HEK293 (cell line): ENCODE measurements at regions not wholly inside any gene's neighbourhood (a gene's known extent, or its start where the extent isn't known, plus 50 kb on each side); places are given as distances from the start of the nearest gene placed in this dataset.
"Not testable (repeated sequence)": the region's sequence is repeated elsewhere in the genome, so short reads cannot be mapped to it uniquely, and the experiment has no call there.

Experiments used
- CTCF ChIA-PET: fragments of 350-600 bp; formaldehyde crosslinking; extraction: SDS; loops from one replicate; lab custom pipeline; 2021; ENCODE audit warnings: antibody characterized with exemption; lab: Yijun Ruan, JAX
- POLR2A ChIA-PET: fragments of 300-600 bp; formaldehyde crosslinking; extraction: SDS; loops from one replicate; lab custom pipeline; 2020; ENCODE audit warnings: antibody characterized with exemption, inconsistent platforms; lab: Yijun Ruan, JAX
- H3K27ac ChIP-seq: fragments of 200-500 bp; sonication (Bioruptor generic); 2 replicates; pipeline ENCODE4 v1.5.1; 2014; ENCODE audit warnings: low read depth, low read length, control low read depth, inconsistent platforms; ENCODE audit errors: extremely low read depth
- H3K36me3 ChIP-seq, 2 experiments: fragments of 200-500 bp in 1 of 2; sonication (Bioruptor generic) in 1 of 2; 1 replicate in 1 of 2; 2 replicates in 1 of 2; pipeline ENCODE4 v1.5.1; 2014 to 2017; ENCODE audit warnings: inconsistent platforms in 2 of 2, low read length in 2 of 2; ENCODE audit not compliant: control insufficient read depth in 2 of 2, insufficient read depth in 1 of 2
- H3K4me1 ChIP-seq: fragments of 200-500 bp; sonication (Bioruptor generic); 2 replicates; pipeline ENCODE4 v1.5.1; 2014; ENCODE audit warnings: mild to moderate bottlenecking, low read length, inconsistent platforms; ENCODE audit not compliant: control insufficient read depth, insufficient read depth
- H3K4me3 ChIP-seq: 2 replicates; pipeline ENCODE4 v1.5.1; 2011; ENCODE audit warnings: low read depth, mild to moderate bottlenecking, control low read depth, low read length, moderate library complexity
- H3K9me3 ChIP-seq: fragments of 200-500 bp; sonication (Bioruptor generic); 2 replicates; pipeline ENCODE4 v1.5.1; 2014; ENCODE audit warnings: low read depth, low read length, inconsistent platforms; ENCODE audit not compliant: control insufficient read depth, insufficient read depth
- PBX3 ChIP-seq: sonication (generic); formaldehyde crosslinking; IDR thresholded peaks from 2 replicates; pipeline ENCODE4 v1.8.1; 2022; ENCODE audit warnings: mild to moderate bottlenecking, moderate library complexity, missing genetic modification reagents
- SP2 ChIP-seq: fragments of 450-650 bp; formaldehyde crosslinking; IDR thresholded peaks from 2 replicates; pipeline ENCODE4 v1.5.1; 2016; ENCODE audit warnings: missing biosample characterization, missing genetic modification characterization
- ZBTB11 ChIP-seq: fragments of 450-650 bp; formaldehyde crosslinking; conservative IDR thresholded peaks from 2 replicates; pipeline ENCODE4 v1.5.1; 2016; ENCODE audit warnings: low read depth, missing biosample characterization, missing genetic modification characterization
- ZBTB17 ChIP-seq: fragments of 450-650 bp; formaldehyde crosslinking; IDR thresholded peaks from 2 replicates; pipeline ENCODE4 v1.5.1; 2016; ENCODE audit warnings: missing biosample characterization, missing genetic modification characterization
- ZFP69B ChIP-seq: fragments of 450-650 bp; formaldehyde crosslinking; IDR thresholded peaks from 2 replicates; pipeline ENCODE4 v1.5.1; 2016; ENCODE audit warnings: missing biosample characterization, missing genetic modification characterization
- ZIC2 ChIP-seq: fragments of 450-650 bp; formaldehyde crosslinking; IDR thresholded peaks from 2 replicates; pipeline ENCODE4 v1.5.1; 2016; ENCODE audit warnings: missing biosample characterization, missing genetic modification characterization
- ZNF175 ChIP-seq: fragments of 450-650 bp; formaldehyde crosslinking; IDR thresholded peaks from 2 replicates; pipeline ENCODE4 v1.5.1; 2016; ENCODE audit warnings: missing biosample characterization, missing genetic modification characterization
- ZNF202 ChIP-seq: fragments of 450-650 bp; formaldehyde crosslinking; IDR thresholded peaks from 2 replicates; pipeline ENCODE4 v1.5.1; 2016; ENCODE audit warnings: missing biosample characterization, missing genetic modification characterization, borderline replicate concordance
- ZNF24 ChIP-seq: fragments of 450-650 bp; formaldehyde crosslinking; IDR thresholded peaks from 2 replicates; pipeline ENCODE4 v1.5.1; 2016; ENCODE audit warnings: missing biosample characterization, missing genetic modification characterization
- ZNF266 ChIP-seq: fragments of 450-650 bp; formaldehyde crosslinking; IDR thresholded peaks from 2 replicates; pipeline ENCODE4 v1.5.1; 2016; ENCODE audit warnings: missing biosample characterization, missing genetic modification characterization, low read depth
- ZNF391 ChIP-seq: fragments of 450-650 bp; formaldehyde crosslinking; IDR thresholded peaks from 2 replicates; pipeline ENCODE4 v1.5.1; 2016; ENCODE audit warnings: low read depth, missing biosample characterization, missing genetic modification characterization, borderline replicate concordance
- ZNF416 ChIP-seq: fragments of 450-650 bp; formaldehyde crosslinking; IDR thresholded peaks from 2 replicates; pipeline ENCODE4 v1.5.1; 2016; ENCODE audit warnings: missing biosample characterization, missing genetic modification characterization
- ZNF529 ChIP-seq: fragments of 450-650 bp; formaldehyde crosslinking; IDR thresholded peaks from 2 replicates; pipeline ENCODE4 v1.5.1; 2017; ENCODE audit warnings: missing genetic modification characterization, missing biosample characterization; ENCODE audit not compliant: insufficient replicate concordance
- ZNF548 ChIP-seq: fragments of 450-650 bp; formaldehyde crosslinking; IDR thresholded peaks from 2 replicates; pipeline ENCODE4 v1.5.1; 2016; ENCODE audit warnings: missing biosample characterization, missing genetic modification characterization
- ZNF585B ChIP-seq: fragments of 450-650 bp; formaldehyde crosslinking; IDR thresholded peaks from 2 replicates; pipeline ENCODE4 v1.5.1; 2016; ENCODE audit warnings: missing biosample characterization, missing genetic modification characterization
- ZNF677 ChIP-seq: fragments of 450-650 bp; IDR thresholded peaks from 2 replicates; pipeline ENCODE4 v1.5.0; 2018; ENCODE audit warnings: missing biosample characterization, mild to moderate bottlenecking, missing genetic modification characterization, moderate library complexity
- ZNF76 ChIP-seq: fragments of 450-650 bp; formaldehyde crosslinking; IDR thresholded peaks from 2 replicates; pipeline ENCODE4; 2016; ENCODE audit warnings: low read depth, missing biosample characterization, missing genetic modification characterization, borderline replicate concordance
- ZXDB ChIP-seq: fragments of 450-650 bp; formaldehyde crosslinking; IDR thresholded peaks from 2 replicates; pipeline ENCODE4 v1.5.1; 2016; ENCODE audit warnings: missing biosample characterization, missing genetic modification characterization
- TF ChIP-seq, protein P1 (sequence below): fragments of 450-650 bp; formaldehyde crosslinking; optimal IDR thresholded peaks from 2 replicates; pipeline ENCODE3; 2016; ENCODE audit warnings: missing biosample characterization, mild to moderate bottlenecking, missing genetic modification characterization
- TF ChIP-seq, protein P2 (sequence below): fragments of 450-650 bp; formaldehyde crosslinking; IDR thresholded peaks from 2 replicates; pipeline ENCODE4 v1.5.1; 2017; ENCODE audit warnings: missing biosample characterization, missing genetic modification characterization

DNA sequence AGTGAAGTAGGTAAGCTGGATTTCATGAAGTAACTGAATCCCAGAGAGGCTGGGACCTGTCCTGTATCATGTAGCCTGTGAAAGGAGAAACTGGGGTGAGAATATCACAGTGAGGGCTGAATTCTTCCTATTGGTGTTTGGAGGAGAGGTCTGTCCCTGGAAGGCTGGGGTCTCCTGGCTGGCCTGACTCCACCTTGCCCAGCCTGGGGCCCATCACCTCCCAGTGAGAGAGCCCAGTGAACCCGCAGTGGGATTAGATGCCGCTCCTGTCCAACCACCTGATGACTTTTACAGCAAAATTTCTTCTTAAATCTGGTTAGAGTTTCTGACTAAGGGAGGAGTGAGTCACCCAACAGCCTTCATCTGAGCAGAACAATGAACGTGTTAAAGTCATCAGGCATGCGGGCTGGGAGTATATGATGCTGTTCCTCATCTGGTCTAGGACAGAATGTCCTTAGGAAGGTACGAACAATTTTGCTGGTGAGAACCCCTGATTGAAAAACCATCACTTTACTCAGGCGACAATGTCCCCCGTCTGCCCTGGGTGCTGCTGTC is 152.9 kb downstream of the LPIN1 start (continued):
- TF ChIP-seq ZBTB11 (tag by site-specific recombination) (no peak), ZIC2 (no peak), SP2 (no peak), ZNF585B (tag by site-specific recombination) (no peak), ZFP69B (no peak), ZNF677 (tag by site-specific recombination) (no peak), ZXDB (tag by site-specific recombination) (no peak)
- TF ChIP-seq, protein P1, sequence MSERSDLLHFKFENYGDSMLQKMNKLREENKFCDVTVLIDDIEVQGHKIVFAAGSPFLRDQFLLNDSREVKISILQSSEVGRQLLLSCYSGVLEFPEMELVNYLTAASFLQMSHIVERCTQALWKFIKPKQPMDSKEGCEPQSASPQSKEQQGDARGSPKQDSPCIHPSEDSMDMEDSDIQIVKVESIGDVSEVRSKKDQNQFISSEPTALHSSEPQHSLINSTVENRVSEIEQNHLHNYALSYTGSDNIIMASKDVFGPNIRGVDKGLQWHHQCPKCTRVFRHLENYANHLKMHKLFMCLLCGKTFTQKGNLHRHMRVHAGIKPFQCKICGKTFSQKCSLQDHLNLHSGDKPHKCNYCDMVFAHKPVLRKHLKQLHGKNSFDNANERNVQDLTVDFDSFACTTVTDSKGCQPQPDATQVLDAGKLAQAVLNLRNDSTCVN (tag by site-specific recombination), result no peak

DNA sequence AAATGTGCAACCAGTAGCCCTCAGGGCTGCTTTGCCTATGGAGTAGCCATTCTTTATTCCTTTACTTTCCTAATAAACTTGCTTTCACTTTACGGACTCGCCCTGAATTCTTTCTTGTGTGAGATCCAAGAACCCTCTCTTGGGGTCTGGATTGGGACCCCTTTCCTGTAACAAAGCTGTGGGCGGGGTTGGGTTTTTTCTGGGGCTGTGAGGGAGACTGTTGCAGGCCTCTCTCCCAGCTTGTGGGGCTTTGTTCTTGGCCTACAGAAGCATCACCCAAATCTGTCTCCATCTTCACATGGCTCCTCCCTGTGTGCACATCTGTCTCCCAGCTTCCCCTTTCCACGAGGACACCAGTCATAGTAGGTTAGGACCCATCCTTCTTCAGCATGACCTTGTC is 154.5 kb downstream of the LPIN1 start:
- H3K9me3 ChIP-seq, POLR2A ChIA-PET, CTCF ChIA-PET, H3K4me1 ChIP-seq, H3K27ac ChIP-seq, H3K36me3 ChIP-seq, H3K4me3 ChIP-seq: not testable (repeated sequence)

- H3K4me1 ChIP-seq, result no peaks in the 10 kb centered on the region
- H3K27ac ChIP-seq, result no peak overlapping the region
- ChIA-PET POLR2A (no interaction called here), CTCF (no interaction called here)
- H3K4me3 ChIP-seq, result no peak overlapping the region
- TF ChIP-seq, protein P2, sequence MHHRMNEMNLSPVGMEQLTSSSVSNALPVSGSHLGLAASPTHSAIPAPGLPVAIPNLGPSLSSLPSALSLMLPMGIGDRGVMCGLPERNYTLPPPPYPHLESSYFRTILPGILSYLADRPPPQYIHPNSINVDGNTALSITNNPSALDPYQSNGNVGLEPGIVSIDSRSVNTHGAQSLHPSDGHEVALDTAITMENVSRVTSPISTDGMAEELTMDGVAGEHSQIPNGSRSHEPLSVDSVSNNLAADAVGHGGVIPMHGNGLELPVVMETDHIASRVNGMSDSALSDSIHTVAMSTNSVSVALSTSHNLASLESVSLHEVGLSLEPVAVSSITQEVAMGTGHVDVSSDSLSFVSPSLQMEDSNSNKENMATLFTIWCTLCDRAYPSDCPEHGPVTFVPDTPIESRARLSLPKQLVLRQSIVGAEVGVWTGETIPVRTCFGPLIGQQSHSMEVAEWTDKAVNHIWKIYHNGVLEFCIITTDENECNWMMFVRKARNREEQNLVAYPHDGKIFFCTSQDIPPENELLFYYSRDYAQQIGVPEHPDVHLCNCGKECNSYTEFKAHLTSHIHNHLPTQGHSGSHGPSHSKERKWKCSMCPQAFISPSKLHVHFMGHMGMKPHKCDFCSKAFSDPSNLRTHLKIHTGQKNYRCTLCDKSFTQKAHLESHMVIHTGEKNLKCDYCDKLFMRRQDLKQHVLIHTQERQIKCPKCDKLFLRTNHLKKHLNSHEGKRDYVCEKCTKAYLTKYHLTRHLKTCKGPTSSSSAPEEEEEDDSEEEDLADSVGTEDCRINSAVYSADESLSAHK, result no peak
- TF ChIP-seq ZNF266 (tag by site-specific recombination) (no peak), PBX3 (CRISPR knock-in tag) (no peak), ZNF529 (no peak), SP2 (no peak), ZBTB17 (tag by site-specific recombination) (no peak), ZNF175 (tag by site-specific recombination) (no peak), ZNF76 (tag by site-specific recombination) (no peak), ZNF416 (no peak), ZNF548 (no peak), ZNF585B (tag by site-specific recombination) (no peak), ZNF202 (tag by site-specific recombination) (no peak), ZNF24 (no peak), ZNF391 (tag by site-specific recombination) (no peak)
- no peaks in the 10 kb centered on the region for H3K36me3 ChIP-seq
- no peaks in the 10 kb centered on the region for H3K9me3 ChIP-seq
These were observed 155.1 kb downstream of the LPIN1 start for GRCh38 chr2:11901351-11902069.
